ENCODE measurements at regions not wholly inside any gene's neighbourhood (a gene's known extent, or its start where the extent isn't known, plus 50 kb on each side); places are given as distances from the start of the nearest gene placed in this dataset.
"Not testable (repeated sequence)": the region's sequence is repeated elsewhere in the genome, so short reads cannot be mapped to it uniquely, and the experiment has no call there.

GRCh38 chr12:124223733-124224138, 71.2 kb upstream of the RFLNA start:
- H3K4me1 ChIP-seq (replicated peaks in 1 of 2; ENCODE audit: control insufficient read depth in 2 of 2, insufficient read depth in 2 of 2, low read length in 2 of 2); DNase-seq (ENCODE audit: extremely low read depth in 1 of 4, low spot score in 3 of 4); intact Hi-C loops (cut with micrococcal nuclease); H3K4me3 ChIP-seq; CTCF ChIA-PET (ENCODE audit: low intra/inter-chr PET ratio); H3K27ac ChIP-seq (ENCODE audit: extremely low read depth, low read depth, low read length); in situ Hi-C loops (cut with MboI); ATAC-seq; H3K9ac ChIP-seq (ENCODE audit: insufficient read depth in 1 of 2, low read depth in 2 of 2, low read length in 2 of 2); H3K9me1 ChIP-seq (ENCODE audit: control insufficient read depth, insufficient read depth, low read length); H2AFZ ChIP-seq (ENCODE audit: low read depth, low read length); H3K9me3 ChIP-seq (replicated peaks; ENCODE audit: control insufficient read depth, insufficient read depth, low read depth, low read length); H3K79me2 ChIP-seq (ENCODE audit: control insufficient read depth, insufficient read depth, low read length); BruUV-seq (replicated peaks); H3K36me3 ChIP-seq (ENCODE audit: control insufficient read depth, insufficient read depth, low read length); H4K20me1 ChIP-seq (replicated peaks; ENCODE audit: control insufficient read depth, insufficient read depth, low read length); FAIRE-seq; H3K4me2 ChIP-seq (ENCODE audit: insufficient read depth, low read length): not testable (repeated sequence)
- peaks cover 49 to 76% of the 10 kb centered on the region in 2 experiments for H3K27me3 ChIP-seq (ENCODE audit: control insufficient read depth in 2 of 2, insufficient read depth in 2 of 2, low read length in 2 of 2)
- POLR2A ChIA-PET, result interaction anchor here (0.7 to 1.2 kb wide), 2 partner anchors 10 to 48 kb away, joined by 3 to 5 read pairs; no protein-coding TSS in a partner anchor
- 4% methylated on average over 10 of the region's 12 CpGs for WGBS (ENCODE audit: insufficient coverage, low coverage, missing lambda C conversion rate)

DNA sequence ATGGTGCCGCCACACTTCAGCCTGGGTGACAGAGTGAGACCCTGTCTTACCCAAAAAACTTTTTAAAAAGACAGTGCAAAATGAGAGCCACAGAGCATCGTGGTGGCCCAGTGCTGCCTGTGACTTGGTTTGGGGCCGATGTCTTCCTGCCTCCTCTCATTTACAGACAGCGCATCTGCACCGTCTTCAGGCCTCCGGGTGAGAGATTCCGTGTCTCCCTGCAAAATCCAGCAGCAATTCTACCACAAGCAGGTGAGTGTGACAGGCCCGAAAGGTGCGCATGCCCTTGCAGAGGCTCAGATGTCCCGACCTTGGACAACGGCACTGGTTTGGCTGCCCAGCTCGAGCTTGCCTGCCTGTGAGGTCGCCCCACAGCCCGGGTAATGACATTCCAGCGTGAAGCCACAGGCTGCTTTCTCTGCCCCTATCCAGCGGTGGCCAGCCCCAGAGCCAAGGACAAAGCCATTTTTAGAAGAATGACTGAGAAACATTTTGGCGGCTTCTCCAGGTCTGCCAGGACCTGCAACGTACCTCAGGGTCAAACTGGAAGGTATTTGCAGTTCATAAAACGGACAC, 70.3 kb upstream of the RFLNA start:
- H3K9me1 ChIP-seq (ENCODE audit: control insufficient read depth, insufficient read depth, low read length), result no peaks in the 10 kb centered on the region
- H3K9me3 ChIP-seq (replicated peaks; ENCODE audit: control insufficient read depth, insufficient read depth, low read depth, low read length), result no peaks in the 10 kb centered on the region
- H4K20me1 ChIP-seq (replicated peaks; ENCODE audit: control insufficient read depth, insufficient read depth, low read length), result no peaks in the 10 kb centered on the region; the same call in none of the 2 replicates
- H3K36me3 ChIP-seq (ENCODE audit: control insufficient read depth, insufficient read depth, low read length), result no peaks in the 10 kb centered on the region
- in situ Hi-C loops (cut with MboI), result no loop called here
- CTCF ChIA-PET (ENCODE audit: low intra/inter-chr PET ratio), result no interaction called here
- no peak overlapping the region for H3K27ac ChIP-seq (ENCODE audit: extremely low read depth, low read depth, low read length)
- no TSS peak for BruUV-seq (replicated peaks)
- no peak for DNase-seq (ENCODE audit: extremely low read depth in 1 of 4, low spot score in 3 of 4)
- no peak overlapping the region for H3K4me2 ChIP-seq (ENCODE audit: insufficient read depth, low read length)
- no peaks in the 10 kb centered on the region for H3K79me2 ChIP-seq (ENCODE audit: control insufficient read depth, insufficient read depth, low read length)
- WGBS (ENCODE audit: insufficient coverage, low coverage, missing lambda C conversion rate), result 11% methylated on average over 17 of the region's 19 CpGs
- no peak overlapping the region for H2AFZ ChIP-seq (ENCODE audit: low read depth, low read length)
- peaks cover 45 to 78% of the 10 kb centered on the region in 2 experiments for H3K27me3 ChIP-seq (ENCODE audit: control insufficient read depth in 2 of 2, insufficient read depth in 2 of 2, low read length in 2 of 2)
- ATAC-seq, result no peak
- FAIRE-seq, result no peak
- no peak overlapping the region for H3K4me3 ChIP-seq
- H3K4me1 ChIP-seq (replicated peaks in 1 of 2; ENCODE audit: control insufficient read depth in 2 of 2, insufficient read depth in 2 of 2, low read length in 2 of 2), result peaks cover 0 to 8% of the 10 kb centered on the region in 2 experiments; a peak in 2 of 5 replicates
- intact Hi-C loops (cut with micrococcal nuclease), result no loop called here
- no peak overlapping the region for H3K9ac ChIP-seq (ENCODE audit: insufficient read depth in 1 of 2, low read depth in 2 of 2, low read length in 2 of 2)
- POLR2A ChIA-PET, result interaction anchor here (1.1 kb wide), 1 partner anchor 90 kb away, joined by 5 read pairs; no protein-coding TSS in a partner anchor
- TF ChIP-seq EP300 (IDR thresholded peaks at IDR 0.05; ENCODE audit: low read length) (no peak), ZNF316 (IDR thresholded peaks at IDR 0.05) (no peak), SRSF3 (IDR thresholded peaks at IDR 0.05; ENCODE audit: insufficient read depth, low read length) (no peak), RBM39 (optimal IDR thresholded peaks at IDR 0.05; ENCODE audit: low read depth, low read length) (no peak), ZNF282 (CRISPR knock-in tag; IDR thresholded peaks at IDR 0.05) (no peak), GTF2B (IDR thresholded peaks at IDR 0.05; ENCODE audit: extremely low read depth, insufficient read length) (no peak), ZNF445 (CRISPR knock-in tag; IDR thresholded peaks at IDR 0.05; ENCODE audit: low read depth) (no peak), MYNN (IDR thresholded peaks at IDR 0.05) (no peak), MYNN (CRISPR knock-in tag; IDR thresholded peaks at IDR 0.05) (no peak), MIER1 (IDR thresholded peaks at IDR 0.05; ENCODE audit: low read depth) (no peak), ZNF121 (CRISPR knock-in tag; conservative IDR thresholded peaks at IDR 0.05) (no peak), IRF2 (CRISPR knock-in tag; IDR thresholded peaks at IDR 0.05) (no peak)
- TF ChIP-seq, protein P1, sequence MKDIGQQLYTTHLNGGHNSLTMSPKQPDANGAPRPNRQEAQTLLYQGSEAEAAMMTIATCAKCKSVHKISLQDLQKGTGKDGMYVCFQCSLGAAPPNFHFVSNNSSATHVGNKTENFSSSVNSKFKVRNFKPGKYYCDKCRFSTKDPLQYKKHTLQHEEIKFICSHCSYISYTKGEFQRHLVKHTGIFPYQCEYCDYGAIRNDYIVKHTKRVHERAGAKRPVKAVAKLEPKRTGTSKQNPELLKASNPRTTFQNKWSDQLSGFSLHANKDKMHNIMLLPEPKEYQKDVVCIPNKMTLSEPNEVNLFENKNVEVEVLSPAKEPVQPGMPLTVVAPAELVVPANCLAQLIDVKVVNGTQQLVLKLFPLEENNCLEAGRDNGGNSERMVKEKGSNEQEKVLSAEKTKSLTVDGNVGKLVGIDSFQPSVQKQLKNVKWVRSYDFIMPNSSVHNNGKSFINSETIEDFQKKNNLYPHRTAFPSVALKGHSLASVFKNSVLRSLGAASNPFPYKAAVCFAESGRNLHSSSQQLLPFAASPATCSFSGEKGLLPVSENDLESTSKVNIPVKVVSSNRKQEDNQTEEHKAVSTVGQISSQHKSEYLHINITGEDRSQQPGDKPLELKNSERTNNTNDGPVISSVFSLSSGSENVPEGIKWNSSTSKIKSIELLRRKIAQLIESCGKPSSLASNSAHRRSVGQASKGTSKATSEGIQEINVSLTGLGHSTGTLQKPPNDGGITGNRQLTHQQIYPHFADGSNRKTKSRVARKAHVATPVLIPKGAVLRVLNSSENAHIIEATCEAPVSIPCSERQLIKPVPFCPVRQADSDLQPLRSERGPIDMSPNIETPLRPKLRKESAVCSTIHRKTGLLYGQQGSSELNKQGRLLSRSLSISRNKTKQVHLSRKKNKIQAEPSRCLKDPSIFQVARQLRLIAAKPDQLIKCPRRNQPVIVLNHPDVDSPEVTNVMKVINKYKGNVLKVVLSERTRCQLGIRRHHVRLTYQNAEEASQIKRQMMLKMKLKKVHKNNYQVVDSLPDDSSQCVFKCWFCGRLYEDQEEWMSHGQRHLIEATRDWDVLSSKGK (CRISPR knock-in tag; IDR thresholded peaks at IDR 0.05), result no peak
